ENCODE measurements at regions not wholly inside any gene's neighbourhood (a gene's known extent, or its start where the extent isn't known, plus 50 kb on each side); places are given as distances from the start of the nearest gene placed in this dataset.
"Not testable (repeated sequence)": the region's sequence is repeated elsewhere in the genome, so short reads cannot be mapped to it uniquely, and the experiment has no call there.

DNA sequence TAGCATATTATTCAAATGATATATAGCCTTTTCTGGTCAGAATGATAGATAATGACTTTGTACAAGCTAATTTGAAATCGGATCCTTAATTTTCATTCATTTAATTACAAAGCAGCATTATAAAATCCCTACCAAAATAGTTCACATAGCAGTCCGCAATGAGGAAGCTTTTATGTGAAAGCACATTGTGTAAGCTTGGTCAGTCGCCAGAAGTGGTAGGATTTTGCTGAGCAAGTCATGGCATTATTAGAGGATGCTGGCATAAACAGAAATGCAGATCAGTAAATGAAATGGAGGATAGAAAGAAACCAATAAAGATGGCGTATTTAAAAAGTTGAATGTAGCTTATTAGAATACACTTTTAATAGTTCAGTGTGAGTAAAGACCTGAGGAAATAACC lies 93.2 kb upstream of the DIAPH2 start:
- Histone ChIP-seq H3K36me3 (ENCODE audit: control insufficient read depth, insufficient read depth, low read length) (no peaks in the 10 kb centered on the region), H3K4me3 (ENCODE audit: low read depth, low read length) (no peak overlapping the region), H3K27me3 (ENCODE audit: control insufficient read depth, insufficient read depth, low read length) (no peaks in the 10 kb centered on the region)
- TF ChIP-seq, protein P1, sequence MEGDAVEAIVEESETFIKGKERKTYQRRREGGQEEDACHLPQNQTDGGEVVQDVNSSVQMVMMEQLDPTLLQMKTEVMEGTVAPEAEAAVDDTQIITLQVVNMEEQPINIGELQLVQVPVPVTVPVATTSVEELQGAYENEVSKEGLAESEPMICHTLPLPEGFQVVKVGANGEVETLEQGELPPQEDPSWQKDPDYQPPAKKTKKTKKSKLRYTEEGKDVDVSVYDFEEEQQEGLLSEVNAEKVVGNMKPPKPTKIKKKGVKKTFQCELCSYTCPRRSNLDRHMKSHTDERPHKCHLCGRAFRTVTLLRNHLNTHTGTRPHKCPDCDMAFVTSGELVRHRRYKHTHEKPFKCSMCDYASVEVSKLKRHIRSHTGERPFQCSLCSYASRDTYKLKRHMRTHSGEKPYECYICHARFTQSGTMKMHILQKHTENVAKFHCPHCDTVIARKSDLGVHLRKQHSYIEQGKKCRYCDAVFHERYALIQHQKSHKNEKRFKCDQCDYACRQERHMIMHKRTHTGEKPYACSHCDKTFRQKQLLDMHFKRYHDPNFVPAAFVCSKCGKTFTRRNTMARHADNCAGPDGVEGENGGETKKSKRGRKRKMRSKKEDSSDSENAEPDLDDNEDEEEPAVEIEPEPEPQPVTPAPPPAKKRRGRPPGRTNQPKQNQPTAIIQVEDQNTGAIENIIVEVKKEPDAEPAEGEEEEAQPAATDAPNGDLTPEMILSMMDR (IDR thresholded peaks at IDR 0.05; ENCODE audit: insufficient read depth, low read depth, low read length), result no peak
- POLR2A ChIA-PET, result no interaction called here
- DNase-seq (ENCODE audit: low read depth), result no peak
- CTCF ChIA-PET, result no interaction called here

DNA sequence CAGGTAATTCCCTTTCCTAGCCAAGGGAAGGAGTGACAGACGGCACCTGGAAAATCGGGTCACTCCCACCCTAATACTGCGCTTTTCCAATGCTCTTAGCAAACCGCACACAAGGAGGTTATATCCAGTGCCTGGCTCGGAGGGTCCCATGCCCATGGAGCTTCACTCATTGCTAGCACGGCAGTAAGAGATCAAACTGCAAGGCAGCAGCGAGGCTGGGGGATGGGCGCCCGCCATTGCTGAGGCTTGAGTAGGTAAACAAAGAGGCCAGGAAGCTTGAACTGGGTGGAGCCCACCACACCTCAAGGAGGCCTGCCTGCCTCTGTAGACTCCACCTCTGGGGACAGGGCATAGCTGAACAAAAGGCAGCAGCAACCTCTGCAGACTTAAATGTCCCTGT lies 86.8 kb upstream of the DIAPH2 start:
- POLR2A ChIA-PET; H3K27me3 ChIP-seq (ENCODE audit: control insufficient read depth, insufficient read depth, low read length); DNase-seq (ENCODE audit: low read depth); CTCF ChIA-PET; H3K4me3 ChIP-seq (ENCODE audit: low read depth, low read length); H3K36me3 ChIP-seq (ENCODE audit: control insufficient read depth, insufficient read depth, low read length): not testable (repeated sequence)

DNA sequence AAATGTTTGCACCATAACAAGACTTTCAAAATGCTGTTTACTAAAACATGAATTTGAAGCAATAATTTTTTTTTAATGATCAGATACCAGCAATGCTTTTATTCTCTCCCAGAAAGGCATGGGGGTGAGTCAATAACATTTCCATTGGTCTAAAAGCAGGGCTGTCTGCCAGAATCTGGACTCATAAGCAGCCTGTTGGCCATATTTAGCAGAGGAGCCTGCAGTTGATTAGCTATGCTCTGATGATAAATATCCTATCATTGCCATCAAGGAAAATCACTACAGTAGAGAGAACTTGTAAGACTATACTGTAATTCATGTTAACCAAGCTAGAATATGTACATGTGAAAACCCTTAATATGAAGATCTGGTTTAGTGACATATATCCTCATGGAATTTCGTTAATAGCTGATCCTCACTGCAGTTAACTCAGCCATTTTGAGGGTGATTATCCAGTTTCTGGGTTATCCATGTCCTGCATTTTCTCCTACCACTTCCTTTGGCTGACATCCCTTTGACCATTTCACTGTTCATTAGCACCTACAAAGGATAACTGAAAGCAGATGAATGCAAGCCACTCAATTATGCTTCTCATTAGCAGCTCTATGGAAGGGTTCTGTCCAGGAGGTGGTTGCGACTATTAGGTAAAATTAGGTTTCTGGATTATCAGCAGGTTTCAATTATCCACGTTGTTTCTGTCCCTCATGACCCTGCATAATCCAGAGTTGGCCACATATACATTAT lies 72.9 kb upstream of the DIAPH2 start:
- no peak overlapping the region for H3K4me3 ChIP-seq (ENCODE audit: low read depth, low read length)
- ChIA-PET CTCF (no interaction called here), POLR2A (no interaction called here)
- TF ChIP-seq, protein P1 (IDR thresholded peaks at IDR 0.05; ENCODE audit: insufficient read depth, low read depth, low read length), result no peak
- DNase-seq (ENCODE audit: low read depth), result peak; percentile 15
- H3K36me3 ChIP-seq (ENCODE audit: control insufficient read depth, insufficient read depth, low read length), result no peaks in the 10 kb centered on the region
- no peaks in the 10 kb centered on the region for H3K27me3 ChIP-seq (ENCODE audit: control insufficient read depth, insufficient read depth, low read length)

DNA sequence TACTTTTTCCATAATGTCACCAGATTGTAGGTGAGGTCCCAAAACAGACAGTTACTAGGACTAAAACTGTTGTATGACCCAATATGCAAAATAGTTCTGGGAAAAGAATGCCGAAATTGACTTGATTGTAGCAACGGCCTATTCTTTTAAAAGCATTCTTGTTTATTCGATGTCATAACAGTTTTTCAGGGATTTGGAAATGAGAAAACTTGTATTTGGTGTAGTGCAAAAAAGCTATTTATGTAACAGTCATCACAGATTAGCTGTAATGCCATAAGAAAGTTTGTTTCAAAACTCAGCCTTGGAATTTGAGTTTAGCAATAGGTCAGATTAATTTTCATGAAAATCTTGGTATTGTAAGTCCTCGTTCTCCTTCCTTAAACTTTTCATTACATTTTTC lies 69.2 kb upstream of the DIAPH2 start:
- CTCF ChIA-PET, result no interaction called here
- TF ChIP-seq, protein P1 (IDR thresholded peaks at IDR 0.05; ENCODE audit: insufficient read depth, low read depth, low read length), result no peak
- no peak overlapping the region for H3K4me3 ChIP-seq (ENCODE audit: low read depth, low read length)
- no peak for DNase-seq (ENCODE audit: low read depth)
- no peaks in the 10 kb centered on the region for H3K36me3 ChIP-seq (ENCODE audit: control insufficient read depth, insufficient read depth, low read length)
- POLR2A ChIA-PET, result no interaction called here
- H3K27me3 ChIP-seq (ENCODE audit: control insufficient read depth, insufficient read depth, low read length), result no peaks in the 10 kb centered on the region

DNA sequence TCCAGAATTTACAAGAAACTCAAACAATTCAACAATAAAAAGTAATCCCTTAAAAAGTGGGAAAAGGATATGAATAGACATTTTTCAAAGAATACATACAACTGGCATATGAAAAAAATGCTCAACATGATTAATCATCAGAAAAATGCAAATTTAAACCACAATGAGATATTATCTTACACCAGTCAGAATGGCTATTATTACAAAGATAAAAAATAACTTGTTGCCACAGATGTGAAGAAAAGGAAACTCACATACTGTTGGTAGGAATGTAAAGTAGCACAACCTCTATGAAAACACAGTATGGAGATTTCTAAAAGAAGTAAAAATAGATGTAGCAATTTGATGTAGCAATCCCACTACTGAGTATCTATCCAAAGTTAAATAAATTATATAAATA lies 65.1 kb upstream of the DIAPH2 start:
- CTCF ChIA-PET, result no interaction called here
- POLR2A ChIA-PET, result no interaction called here

More for the DNA sequence above, 65.1 kb upstream of the DIAPH2 start:
- TF ChIP-seq, protein P1 (IDR thresholded peaks at IDR 0.05; ENCODE audit: insufficient read depth, low read depth, low read length), result no peak
- Histone ChIP-seq H3K27me3 (ENCODE audit: control insufficient read depth, insufficient read depth, low read length) (no peaks in the 10 kb centered on the region), H3K4me3 (ENCODE audit: low read depth, low read length) (no peak overlapping the region), H3K36me3 (ENCODE audit: control insufficient read depth, insufficient read depth, low read length) (no peaks in the 10 kb centered on the region)
- DNase-seq (ENCODE audit: low read depth), result no peak
